K562 (cell line): ENCODE measurements at regions not wholly inside any gene's neighbourhood (a gene's known extent, or its start where the extent isn't known, plus 50 kb on each side); places are given as distances from the start of the nearest gene placed in this dataset.

Experiments used
- ATAC-seq: fragments of 200-7000 bp; cut with Tn5 transposase; 3 replicates; pipeline ENCODE4 v1.9.1; 2020; ENCODE audit warnings: moderate library complexity
- BruUV-seq: library from RNA; stranded (reverse); fragments of 400-500 nt; replicated peaks from 2 replicates; lab custom pipeline; 2021; lab: Mats Ljungman, UMichigan
- CTCF ChIA-PET: fragments of 300-600 bp; formaldehyde crosslinking; extraction: SDS; loops from one replicate; lab custom pipeline; 2021; ENCODE audit warnings: low intra/inter-chr PET ratio; lab: Yijun Ruan, JAX
- POLR2A ChIA-PET: fragments of 300-600, 350-650 bp; sonication (Branson Sonifier 250); formaldehyde crosslinking; extraction: SDS; loops from one replicate; lab custom pipeline; 2021; ENCODE audit warnings: antibody characterized with exemption, inconsistent platforms; lab: Yijun Ruan, JAX
- DNase-seq, 4 experiments: peaks; one replicate each; pipeline versions ENCODE4 v3.0.0 to v3.0.0-alpha.2; 2011 to 2018; ENCODE audit warnings: low spot score in 3 of 4, mixed read lengths in 3 of 4; ENCODE audit errors: extremely low read depth in 1 of 4
- FAIRE-seq: peaks from 2 replicates; lab custom pipeline; 2011; peaks lifted over from hg19 to GRCh38; lab: Jason Lieb, UNC
- H2AFZ ChIP-seq: 2 replicates; pipeline ENCODE4 v1.6.0; 2011; ENCODE audit warnings: low read depth, low read length, control low read depth, inconsistent platforms
- H3K27ac ChIP-seq: fragments of 200-600 bp; 3 replicates; pipeline ENCODE4 v1.8.0; 2011; ENCODE audit warnings: low read depth, mild to moderate bottlenecking, control low read depth, inconsistent platforms, low read length, moderate library complexity, mixed read lengths; ENCODE audit errors: extremely low read depth
- H3K27me3 ChIP-seq, 2 experiments: fragments of 300-600 bp in 1 of 2; 2 replicates in 1 of 2; 3 replicates in 1 of 2; pipeline versions ENCODE4 v1.6.0 to v1.8.0; 2011; ENCODE audit warnings: inconsistent platforms in 2 of 2, low read length in 2 of 2, mild to moderate bottlenecking in 1 of 2, mixed read lengths in 1 of 2, moderate library complexity in 1 of 2; ENCODE audit not compliant: control insufficient read depth in 2 of 2, insufficient read depth in 2 of 2
- H3K36me3 ChIP-seq: fragments of 300-600 bp; 3 replicates; pipeline ENCODE4 v1.8.0; 2011; ENCODE audit warnings: mild to moderate bottlenecking, low read length, inconsistent platforms; ENCODE audit not compliant: control insufficient read depth, insufficient read depth
- H3K4me1 ChIP-seq, 2 experiments: fragments of 200-600 bp in 1 of 2; replicated peaks in 1 of 2; 2 replicates in 1 of 2; 3 replicates in 1 of 2; pipeline versions ENCODE4 v1.5.1 to v1.8.0; 2011; ENCODE audit warnings: inconsistent platforms in 2 of 2, low read length in 2 of 2, mild to moderate bottlenecking in 1 of 2, mixed read lengths in 1 of 2, moderate library complexity in 1 of 2; ENCODE audit not compliant: control insufficient read depth in 2 of 2, insufficient read depth in 2 of 2
- H3K4me2 ChIP-seq: 2 replicates; pipeline ENCODE4 v1.6.1; 2011; ENCODE audit warnings: low read length, control low read depth, inconsistent platforms, mixed read lengths; ENCODE audit not compliant: insufficient read depth
- H3K4me3 ChIP-seq: fragments of 200-600 bp; sonication (generic), shearing (Covaris generic); 2 replicates; pipeline ENCODE4 v1.5.1; 2016; ENCODE audit warnings: control low read depth, inconsistent platforms
- H3K79me2 ChIP-seq: fragments of 200-600 bp; 3 replicates; pipeline ENCODE4 v1.8.0; 2011; ENCODE audit warnings: low read length, inconsistent platforms; ENCODE audit not compliant: control insufficient read depth, insufficient read depth
- H3K9ac ChIP-seq, 2 experiments: 2 replicates each; pipeline versions ENCODE4 v1.6.0 to v1.6.1; 2011; ENCODE audit warnings: low read depth in 2 of 2, low read length in 2 of 2, control low read depth in 1 of 2, inconsistent platforms in 1 of 2, mild to moderate bottlenecking in 1 of 2, mixed read lengths in 1 of 2; ENCODE audit not compliant: insufficient read depth in 1 of 2
- H3K9me1 ChIP-seq: one replicate; pipeline ENCODE4 v1.6.0; 2011; ENCODE audit warnings: inconsistent platforms, mild to moderate bottlenecking, low read length, moderate library complexity; ENCODE audit not compliant: control insufficient read depth, insufficient read depth
- H3K9me3 ChIP-seq: replicated peaks from 2 replicates; pipeline ENCODE4 v1.5.1; 2011; ENCODE audit warnings: low read depth, low read length, inconsistent platforms; ENCODE audit not compliant: control insufficient read depth, insufficient read depth
- H4K20me1 ChIP-seq: replicated peaks from 2 replicates; pipeline ENCODE4 v1.6.1; 2011; ENCODE audit warnings: low read length, inconsistent platforms, mixed read lengths; ENCODE audit not compliant: control insufficient read depth, insufficient read depth
- JUN ChIP-seq, 2 experiments: sonication (generic) in 1 of 2; formaldehyde crosslinking in 1 of 2; IDR thresholded peaks; 2 replicates each; pipeline versions ENCODE4 v1.6.1 to v1.8.0; 2012 to 2022; ENCODE audit warnings: borderline replicate concordance in 2 of 2, mild to moderate bottlenecking in 2 of 2, improper control_type of control experiment in 1 of 2, low read depth in 1 of 2, low read length in 1 of 2, missing genetic modification reagents in 1 of 2
- MAZ ChIP-seq, 2 experiments: fragments of 450-650 bp in 1 of 2; sonication (generic) in 1 of 2; formaldehyde crosslinking; IDR thresholded peaks in 1 of 2; conservative IDR thresholded peaks in 1 of 2; 2 replicates each; pipeline versions ENCODE4 v1.4.0 to v1.5.0; 2020; ENCODE audit warnings: mild to moderate bottlenecking in 1 of 2, missing genetic modification reagents in 1 of 2
- RBFOX2 ChIP-seq: fragments of 200-400 bp; formaldehyde crosslinking; IDR thresholded peaks from 2 replicates; pipeline ENCODE4 v1.6.1; 2017; ENCODE audit warnings: low read depth, mild to moderate bottlenecking, low read length, moderate library complexity
- TAF9B ChIP-seq: fragments of 450-650 bp; IDR thresholded peaks from 2 replicates; pipeline ENCODE4 v1.6.1; 2018; ENCODE audit warnings: mild to moderate bottlenecking; ENCODE audit not compliant: partially characterized antibody
- ZNF584 ChIP-seq: fragments of 200-800 bp; sonication (Bioruptor generic); IDR thresholded peaks from 2 replicates; pipeline ENCODE4 v1.6.1; 2016; ENCODE audit warnings: low read depth, mild to moderate bottlenecking, missing genetic modification characterization, missing compliant biosample characterization
- ZNF764 ChIP-seq: fragments of 250-450 bp; sonication (Bioruptor Pico); IDR thresholded peaks from 2 replicates; pipeline ENCODE4 v1.4.0; 2020; ENCODE audit warnings: low read depth, mild to moderate bottlenecking, moderate library complexity
- ZNF830 ChIP-seq: fragments of 250-450 bp; sonication (Bioruptor Pico); IDR thresholded peaks from 2 replicates; pipeline ENCODE4 v1.5.0; 2021; ENCODE audit warnings: mild to moderate bottlenecking
- in situ Hi-C: fragments of 300-500 bp; cut with MboI; formaldehyde crosslinking; loops from 4 replicates; pipeline ENCODE4 v1.15.0; 2018; ENCODE audit warnings: inconsistent platforms, mixed read lengths
- intact Hi-C: fragments of 100-400 bp; cut with micrococcal nuclease; formaldehyde crosslinking; loops from 2 replicates; pipeline ENCODE4 v1.14.2; 2022
- TF ChIP-seq, protein P1 (sequence below): fragments of 250-450 bp; sonication (Bioruptor Pico); IDR thresholded peaks from 2 replicates; pipeline ENCODE4 v1.8.0; 2021; ENCODE audit warnings: mild to moderate bottlenecking, moderate library complexity
- TF ChIP-seq, protein P2 (sequence below): fragments of 250-450 bp; sonication (Bioruptor Pico); IDR thresholded peaks from 2 replicates; pipeline ENCODE4 v1.5.0; 2020; ENCODE audit warnings: mild to moderate bottlenecking
- TF ChIP-seq, protein P3 (sequence below): sonication (generic); formaldehyde crosslinking; IDR thresholded peaks from 2 replicates; pipeline ENCODE4 v1.8.1; 2023; ENCODE audit warnings: missing genetic modification reagents, mild to moderate bottlenecking, borderline replicate concordance

DNA sequence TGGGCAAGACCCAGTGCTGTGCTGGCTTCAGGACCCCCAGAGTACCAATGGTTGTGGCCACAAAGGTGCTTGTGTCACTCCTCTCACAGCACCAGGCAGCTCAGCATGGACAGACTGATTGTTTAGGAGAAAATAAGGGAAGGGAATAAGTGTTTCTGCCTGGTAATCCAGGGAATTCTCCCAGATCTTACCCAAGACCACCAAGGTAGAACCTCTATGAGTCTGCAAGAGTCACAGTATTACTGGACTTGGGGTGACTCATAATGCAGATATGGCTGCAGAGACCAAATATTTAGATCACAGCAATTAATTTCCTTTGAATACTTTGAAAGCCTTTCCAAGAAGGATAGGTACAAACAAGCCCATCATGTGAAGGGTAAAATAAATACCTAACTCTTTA lies 1178.3 kb upstream of the FLRT2 start:
- Histone ChIP-seq H3K79me2 (no peaks in the 10 kb centered on the region), H3K9me1 (no peaks in the 10 kb centered on the region), H3K4me3 (no peak overlapping the region), H3K36me3 (no peaks in the 10 kb centered on the region), H3K4me1 (no peaks in the 10 kb centered on the region), H2AFZ (no peak overlapping the region), H4K20me1 (no peaks in the 10 kb centered on the region), H3K27me3 (no peaks in the 10 kb centered on the region), H3K9me3 (no peaks in the 10 kb centered on the region), H3K27ac (no peak overlapping the region), H3K4me2 (no peak overlapping the region), H3K9ac (no peak overlapping the region)
- intact Hi-C loops: no loop called here
- CTCF ChIA-PET: no interaction called here
- no peak for FAIRE-seq
- in situ Hi-C loops: no loop called here
- no peak for DNase-seq
- POLR2A ChIA-PET: no interaction called here
- TF ChIP-seq, protein P1, sequence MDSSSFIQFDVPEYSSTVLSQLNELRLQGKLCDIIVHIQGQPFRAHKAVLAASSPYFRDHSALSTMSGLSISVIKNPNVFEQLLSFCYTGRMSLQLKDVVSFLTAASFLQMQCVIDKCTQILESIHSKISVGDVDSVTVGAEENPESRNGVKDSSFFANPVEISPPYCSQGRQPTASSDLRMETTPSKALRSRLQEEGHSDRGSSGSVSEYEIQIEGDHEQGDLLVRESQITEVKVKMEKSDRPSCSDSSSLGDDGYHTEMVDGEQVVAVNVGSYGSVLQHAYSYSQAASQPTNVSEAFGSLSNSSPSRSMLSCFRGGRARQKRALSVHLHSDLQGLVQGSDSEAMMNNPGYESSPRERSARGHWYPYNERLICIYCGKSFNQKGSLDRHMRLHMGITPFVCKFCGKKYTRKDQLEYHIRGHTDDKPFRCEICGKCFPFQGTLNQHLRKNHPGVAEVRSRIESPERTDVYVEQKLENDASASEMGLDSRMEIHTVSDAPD (CRISPR knock-in tag): no peak
- TF ChIP-seq ZNF764 (CRISPR knock-in tag) (no peak), ZNF830 (CRISPR knock-in tag) (no peak), MAZ (CRISPR knock-in tag; conservative IDR thresholded peaks at IDR 0.05 in 1 of 2, IDR thresholded peaks at IDR 0.05 in 1 of 2) (no peak), RBFOX2 (no peak), TAF9B (no peak), JUN (IDR thresholded peaks at IDR 0.05; ENCODE audit: borderline replicate concordance, low read depth, low read length) (no peak), JUN (CRISPR knock-in tag; IDR thresholded peaks at IDR 0.05; ENCODE audit: borderline replicate concordance) (no peak), ZNF584 (CRISPR knock-in tag) (no peak)
- TF ChIP-seq, protein P2, sequence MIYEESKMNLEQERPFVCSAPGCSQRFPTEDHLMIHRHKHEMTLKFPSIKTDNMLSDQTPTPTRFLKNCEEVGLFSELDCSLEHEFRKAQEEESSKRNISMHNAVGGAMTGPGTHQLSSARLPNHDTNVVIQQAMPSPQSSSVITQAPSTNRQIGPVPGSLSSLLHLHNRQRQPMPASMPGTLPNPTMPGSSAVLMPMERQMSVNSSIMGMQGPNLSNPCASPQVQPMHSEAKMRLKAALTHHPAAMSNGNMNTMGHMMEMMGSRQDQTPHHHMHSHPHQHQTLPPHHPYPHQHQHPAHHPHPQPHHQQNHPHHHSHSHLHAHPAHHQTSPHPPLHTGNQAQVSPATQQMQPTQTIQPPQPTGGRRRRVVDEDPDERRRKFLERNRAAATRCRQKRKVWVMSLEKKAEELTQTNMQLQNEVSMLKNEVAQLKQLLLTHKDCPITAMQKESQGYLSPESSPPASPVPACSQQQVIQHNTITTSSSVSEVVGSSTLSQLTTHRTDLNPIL (CRISPR knock-in tag): no peak
- TF ChIP-seq, protein P3, sequence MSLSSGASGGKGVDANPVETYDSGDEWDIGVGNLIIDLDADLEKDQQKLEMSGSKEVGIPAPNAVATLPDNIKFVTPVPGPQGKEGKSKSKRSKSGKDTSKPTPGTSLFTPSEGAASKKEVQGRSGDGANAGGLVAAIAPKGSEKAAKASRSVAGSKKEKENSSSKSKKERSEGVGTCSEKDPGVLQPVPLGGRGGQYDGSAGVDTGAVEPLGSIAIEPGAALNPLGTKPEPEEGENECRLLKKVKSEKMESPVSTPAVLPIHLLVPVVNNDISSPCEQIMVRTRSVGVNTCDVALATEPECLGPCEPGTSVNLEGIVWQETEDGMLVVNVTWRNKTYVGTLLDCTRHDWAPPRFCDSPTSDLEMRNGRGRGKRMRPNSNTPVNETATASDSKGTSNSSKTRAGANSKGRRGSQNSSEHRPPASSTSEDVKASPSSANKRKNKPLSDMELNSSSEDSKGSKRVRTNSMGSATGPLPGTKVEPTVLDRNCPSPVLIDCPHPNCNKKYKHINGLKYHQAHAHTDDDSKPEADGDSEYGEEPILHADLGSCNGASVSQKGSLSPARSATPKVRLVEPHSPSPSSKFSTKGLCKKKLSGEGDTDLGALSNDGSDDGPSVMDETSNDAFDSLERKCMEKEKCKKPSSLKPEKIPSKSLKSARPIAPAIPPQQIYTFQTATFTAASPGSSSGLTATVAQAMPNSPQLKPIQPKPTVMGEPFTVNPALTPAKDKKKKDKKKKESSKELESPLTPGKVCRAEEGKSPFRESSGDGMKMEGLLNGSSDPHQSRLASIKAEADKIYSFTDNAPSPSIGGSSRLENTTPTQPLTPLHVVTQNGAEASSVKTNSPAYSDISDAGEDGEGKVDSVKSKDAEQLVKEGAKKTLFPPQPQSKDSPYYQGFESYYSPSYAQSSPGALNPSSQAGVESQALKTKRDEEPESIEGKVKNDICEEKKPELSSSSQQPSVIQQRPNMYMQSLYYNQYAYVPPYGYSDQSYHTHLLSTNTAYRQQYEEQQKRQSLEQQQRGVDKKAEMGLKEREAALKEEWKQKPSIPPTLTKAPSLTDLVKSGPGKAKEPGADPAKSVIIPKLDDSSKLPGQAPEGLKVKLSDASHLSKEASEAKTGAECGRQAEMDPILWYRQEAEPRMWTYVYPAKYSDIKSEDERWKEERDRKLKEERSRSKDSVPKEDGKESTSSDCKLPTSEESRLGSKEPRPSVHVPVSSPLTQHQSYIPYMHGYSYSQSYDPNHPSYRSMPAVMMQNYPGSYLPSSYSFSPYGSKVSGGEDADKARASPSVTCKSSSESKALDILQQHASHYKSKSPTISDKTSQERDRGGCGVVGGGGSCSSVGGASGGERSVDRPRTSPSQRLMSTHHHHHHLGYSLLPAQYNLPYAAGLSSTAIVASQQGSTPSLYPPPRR (CRISPR knock-in tag): no peak
- BruUV-seq: no TSS peak
- ATAC-seq: no peak
